HepG2 (cell line): ENCODE measurements at regions not wholly inside any gene's neighbourhood (a gene's known extent, or its start where the extent isn't known, plus 50 kb on each side); places are given as distances from the start of the nearest gene placed in this dataset.

Experiments
- ATF2 ChIP-seq: sonication (generic); formaldehyde crosslinking; IDR thresholded peaks from 2 replicates; pipeline ENCODE4 v1.4.0; 2020; ENCODE audit warnings: missing genetic modification reagents
- CHCHD3 ChIP-seq: sonication (generic); formaldehyde crosslinking; IDR thresholded peaks from 2 replicates; pipeline ENCODE4 v1.8.0; 2022; ENCODE audit warnings: mild to moderate bottlenecking, missing genetic modification reagents, moderate library complexity
- CREB1 ChIP-seq, 2 experiments: fragments of 450-650 bp in 1 of 2; IDR thresholded peaks; 2 replicates each; pipeline ENCODE4 v1.6.1; 2016 to 2017; ENCODE audit warnings: control low read depth in 1 of 2, mild to moderate bottlenecking in 1 of 2, missing compliant biosample characterization in 1 of 2, missing genetic modification characterization in 1 of 2
- GATAD1 ChIP-seq: IDR thresholded peaks from 2 replicates; pipeline ENCODE4 v1.6.1; 2016; ENCODE audit warnings: missing genetic modification reagents, missing compliant biosample characterization
- HIVEP1 ChIP-seq: sonication (generic); formaldehyde crosslinking; IDR thresholded peaks from 2 replicates; pipeline ENCODE4 v1.4.0; 2020; ENCODE audit warnings: mild to moderate bottlenecking, missing genetic modification reagents
- HOMEZ ChIP-seq: IDR thresholded peaks from 2 replicates; pipeline ENCODE4 v1.6.1; 2016; ENCODE audit warnings: low read depth
- IRF1 ChIP-seq: sonication (generic); formaldehyde crosslinking; IDR thresholded peaks from 2 replicates; pipeline ENCODE4 v1.4.0; 2020; ENCODE audit warnings: low read depth, mild to moderate bottlenecking, missing genetic modification reagents
- KAT8 ChIP-seq: IDR thresholded peaks from 2 replicates; pipeline ENCODE4 v1.6.1; 2016; ENCODE audit warnings: missing genetic modification reagents, missing compliant biosample characterization
- KDM5B ChIP-seq: sonication (generic); formaldehyde crosslinking; IDR thresholded peaks from 2 replicates; pipeline ENCODE4 v1.4.0; 2020; ENCODE audit warnings: missing genetic modification reagents, mild to moderate bottlenecking, borderline replicate concordance
- MBD4 ChIP-seq: IDR thresholded peaks from 2 replicates; pipeline ENCODE4 v1.6.1; 2012; ENCODE audit warnings: low read length, inconsistent platforms, borderline replicate concordance
- MTF2 ChIP-seq: sonication (generic); formaldehyde crosslinking; IDR thresholded peaks from 2 replicates; pipeline ENCODE4 v1.5.0; 2020; ENCODE audit warnings: missing genetic modification reagents, borderline replicate concordance
- POLR2A ChIP-seq, 2 experiments: IDR thresholded peaks; 2 replicates each; pipeline ENCODE4 v1.6.1; 2011; ENCODE audit warnings: low read depth in 2 of 2, low read length in 2 of 2, mild to moderate bottlenecking in 1 of 2, moderate library complexity in 1 of 2; ENCODE audit not compliant: insufficient read depth in 1 of 2
- SP5 ChIP-seq: IDR thresholded peaks from 2 replicates; pipeline ENCODE4 v1.6.1; 2016; ENCODE audit warnings: low read depth, borderline replicate concordance
- SRSF4 ChIP-seq: fragments of 200-400 bp; formaldehyde crosslinking; IDR thresholded peaks from one replicate; pipeline ENCODE4 v1.6.1; 2018; ENCODE audit warnings: mild to moderate bottlenecking, low read depth, low read length, moderate library complexity; ENCODE audit not compliant: poor library complexity, severe bottlenecking
- TFE3 ChIP-seq: IDR thresholded peaks from 2 replicates; pipeline ENCODE4 v1.6.1; 2016
- XRCC5 ChIP-seq: fragments of 200-400 bp; formaldehyde crosslinking; optimal IDR thresholded peaks from 2 replicates; pipeline ENCODE3; 2017; ENCODE audit warnings: mild to moderate bottlenecking, low read length
- ZBTB34 ChIP-seq: sonication (generic); formaldehyde crosslinking; IDR thresholded peaks from 2 replicates; pipeline ENCODE4 v1.8.0; 2022; ENCODE audit warnings: mild to moderate bottlenecking, missing genetic modification reagents
- ZNF331 ChIP-seq: sonication (generic); formaldehyde crosslinking; IDR thresholded peaks from 2 replicates; pipeline ENCODE4 v1.4.0; 2020; ENCODE audit warnings: missing genetic modification reagents
- ZNF678 ChIP-seq: sonication (generic); formaldehyde crosslinking; IDR thresholded peaks from 2 replicates; pipeline ENCODE4 v1.4.0; 2020; ENCODE audit warnings: mild to moderate bottlenecking, missing genetic modification reagents
- ZSCAN5A ChIP-seq: sonication (generic); formaldehyde crosslinking; IDR thresholded peaks from 2 replicates; pipeline ENCODE4 v1.8.0; 2022; ENCODE audit warnings: mild to moderate bottlenecking, missing genetic modification reagents, borderline replicate concordance

GRCh38 chr6:106897580-106897979, 76.9 kb downstream of the CD24 start (continued):
- TF ChIP-seq ZBTB34 (CRISPR knock-in tag) (no peak), GATAD1 (CRISPR knock-in tag) (peak; percentile 42; the same call in 1 of the 2 replicates), SP5 (peak; percentile 93), SRSF4 (no peak), CHCHD3 (CRISPR knock-in tag) (no peak), MTF2 (CRISPR knock-in tag) (no peak), IRF1 (CRISPR knock-in tag) (no peak), XRCC5 (no peak), KAT8 (peak; percentile 67; the same call in 1 of the 2 replicates), ATF2 (CRISPR knock-in tag) (0 out of 2 replicates have a peak, but pooled peaks have one; percentile 15), CREB1 (IDR thresholded peaks at IDR 0.05) (no peak), CREB1 (CRISPR knock-in tag; IDR thresholded peaks at IDR 0.05) (peak; percentile 25; the same call in 1 of the 2 replicates), HOMEZ (peak; percentile 68; the same call in 1 of the 2 replicates), ZSCAN5A (CRISPR knock-in tag) (0 out of 2 replicates have a peak, but pooled peaks have one; percentile 26), ZNF678 (CRISPR knock-in tag) (no peak), MBD4 (no peak), TFE3 (CRISPR knock-in tag) (0 out of 2 replicates have a peak, but pooled peaks have one; percentile 42), POLR2A (IDR thresholded peaks at IDR 0.05; ENCODE audit: insufficient read depth in 1 of 2, low read depth in 2 of 2, low read length in 2 of 2) (no peak), KDM5B (CRISPR knock-in tag) (no peak), HIVEP1 (CRISPR knock-in tag) (no peak), ZNF331 (peak; percentile 66; the same call in 1 of the 2 replicates)
